ENCODE measurements at regions not wholly inside any gene's neighbourhood (a gene's known extent, or its start where the extent isn't known, plus 50 kb on each side); places are given as distances from the start of the nearest gene placed in this dataset.

DNA sequence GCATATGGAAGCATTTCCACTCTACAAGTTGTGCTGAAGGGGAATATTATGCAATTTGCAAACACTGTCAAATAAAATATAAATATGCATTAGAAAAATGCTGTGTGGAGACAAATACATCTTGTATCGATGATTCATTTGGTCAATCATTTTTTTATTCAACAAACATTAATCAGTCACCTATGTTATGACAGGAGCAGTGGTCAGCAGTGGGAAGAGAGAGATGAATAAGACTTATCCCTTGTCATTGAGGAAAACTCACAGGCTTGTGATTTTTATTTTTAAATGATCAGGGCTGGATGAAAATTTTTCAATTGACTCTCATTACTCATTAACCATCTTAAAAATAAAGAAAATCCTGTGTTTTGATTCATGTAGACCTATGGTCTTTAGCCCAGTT, 574.1 kb downstream of the ACTL7B start:
- H3K4me3 Mint-ChIP-seq, result no peak overlapping the region
- DNase-seq (ENCODE audit: low spot score), result no peak
- no peaks in the 10 kb centered on the region for H3K36me3 Mint-ChIP-seq (ENCODE audit: low read depth)
- no peaks in the 10 kb centered on the region for H3K4me1 Mint-ChIP-seq (ENCODE audit: low read depth)
- no peak overlapping the region for H3K27ac Mint-ChIP-seq
- H3K9me3 Mint-ChIP-seq, result peaks cover 4% of the 10 kb centered on the region
- H3K27me3 Mint-ChIP-seq (ENCODE audit: low read depth), result no peaks in the 10 kb centered on the region

DNA sequence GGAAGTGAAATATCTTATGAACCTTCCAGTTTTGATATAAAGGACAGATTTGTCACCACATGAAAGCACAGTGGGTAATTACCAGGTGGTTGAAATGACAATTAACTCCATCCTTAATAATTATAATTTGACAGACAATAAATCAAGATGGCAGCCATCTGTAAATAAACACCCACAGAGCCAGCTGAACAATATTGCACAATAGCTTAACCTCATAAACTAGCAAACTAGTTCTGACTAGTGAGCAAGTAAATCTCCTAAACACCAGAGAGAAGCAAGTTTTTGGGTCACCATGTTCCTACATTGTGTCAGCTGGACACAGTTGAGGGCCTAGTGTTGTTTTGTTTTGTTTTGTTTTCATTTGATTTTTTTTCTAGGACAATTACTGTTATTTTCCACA, 577.4 kb downstream of the ACTL7B start:
- DNase-seq (ENCODE audit: low spot score), result no peak
- H3K9me3 Mint-ChIP-seq, result peaks cover 4% of the 10 kb centered on the region
- H3K27me3 Mint-ChIP-seq (ENCODE audit: low read depth), result no peaks in the 10 kb centered on the region
- H3K4me3 Mint-ChIP-seq, result no peak overlapping the region
- no peaks in the 10 kb centered on the region for H3K36me3 Mint-ChIP-seq (ENCODE audit: low read depth)
- no peaks in the 10 kb centered on the region for H3K4me1 Mint-ChIP-seq (ENCODE audit: low read depth)
- no peak overlapping the region for H3K27ac Mint-ChIP-seq

DNA sequence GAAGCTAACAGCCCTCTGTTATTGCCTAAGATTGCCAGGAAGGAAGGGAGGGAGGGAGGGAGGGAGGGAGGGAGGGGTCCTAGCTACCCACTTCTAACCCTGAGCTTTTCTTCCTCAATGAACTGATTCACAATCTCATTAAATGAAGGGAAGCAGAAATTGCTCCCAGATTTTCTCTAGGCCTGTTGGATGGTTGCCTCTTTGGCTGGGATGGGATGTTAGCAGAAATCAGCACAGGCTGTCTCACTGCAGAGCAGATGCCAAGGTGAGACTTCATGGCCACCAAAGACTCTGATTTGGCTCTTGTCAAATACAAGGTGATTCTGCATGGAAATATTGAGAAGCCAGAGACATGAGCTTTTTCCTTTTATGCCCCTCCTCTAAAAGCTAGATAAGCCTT, 578.6 kb downstream of the ACTL7B start:
- no peak overlapping the region for H3K27ac Mint-ChIP-seq
- no peaks in the 10 kb centered on the region for H3K4me1 Mint-ChIP-seq (ENCODE audit: low read depth)
- no peaks in the 10 kb centered on the region for H3K36me3 Mint-ChIP-seq (ENCODE audit: low read depth)
- no peaks in the 10 kb centered on the region for H3K27me3 Mint-ChIP-seq (ENCODE audit: low read depth)
- no peak for DNase-seq (ENCODE audit: low spot score)
- no peak overlapping the region for H3K4me3 Mint-ChIP-seq
- H3K9me3 Mint-ChIP-seq, result peaks cover 2% of the 10 kb centered on the region

DNA sequence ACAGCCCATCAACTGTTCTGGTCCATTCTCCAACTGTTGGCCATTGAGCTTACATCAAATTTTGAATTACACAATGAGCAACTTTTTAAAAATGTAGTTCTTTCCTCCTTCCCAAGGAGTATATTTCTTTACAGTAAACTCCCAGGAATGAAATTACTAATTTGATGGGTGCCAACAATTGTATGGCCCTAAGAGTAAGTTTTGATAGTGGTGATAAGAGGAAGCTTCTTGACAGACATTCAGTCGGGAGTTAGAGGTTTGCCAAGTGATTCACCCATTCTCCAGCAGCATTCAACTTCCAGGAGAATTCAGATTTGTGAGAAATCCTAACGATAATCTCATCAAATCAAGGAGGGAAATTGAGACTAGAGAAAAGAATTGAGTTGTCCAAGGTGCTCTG, 579.9 kb downstream of the ACTL7B start:
- DNase-seq (ENCODE audit: low spot score), result no peak
- Mint-ChIP-seq H3K9me3 (no peaks in the 10 kb centered on the region), H3K27ac (no peak overlapping the region), H3K4me3 (no peak overlapping the region), H3K36me3 (ENCODE audit: low read depth) (no peaks in the 10 kb centered on the region), H3K27me3 (ENCODE audit: low read depth) (no peaks in the 10 kb centered on the region), H3K4me1 (ENCODE audit: low read depth) (no peaks in the 10 kb centered on the region)

DNA sequence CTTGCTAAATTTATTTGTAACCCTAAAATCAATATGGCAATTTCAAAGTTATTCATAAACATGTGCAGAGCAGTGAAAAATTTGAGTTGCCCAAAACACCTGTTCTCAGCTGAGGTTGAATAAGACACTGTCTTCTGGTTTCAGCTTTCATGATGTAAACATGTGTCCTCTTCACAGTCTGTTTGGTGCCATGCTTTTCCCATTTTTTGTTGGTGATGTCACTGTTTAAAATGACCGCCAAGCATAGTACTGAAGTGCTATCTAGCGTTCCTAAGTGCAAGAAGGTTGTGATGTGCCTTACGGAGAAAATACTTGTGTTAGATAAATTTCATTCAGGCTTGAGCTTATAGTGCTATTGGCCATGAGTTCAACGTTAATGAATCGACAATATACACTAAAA, 580.8 kb downstream of the ACTL7B start:
- Mint-ChIP-seq H3K27me3 (ENCODE audit: low read depth) (no peaks in the 10 kb centered on the region), H3K27ac (no peak overlapping the region), H3K9me3 (no peaks in the 10 kb centered on the region), H3K4me1 (ENCODE audit: low read depth) (no peaks in the 10 kb centered on the region), H3K36me3 (ENCODE audit: low read depth) (no peaks in the 10 kb centered on the region), H3K4me3 (no peak overlapping the region)
- no peak for DNase-seq (ENCODE audit: low spot score)

DNA sequence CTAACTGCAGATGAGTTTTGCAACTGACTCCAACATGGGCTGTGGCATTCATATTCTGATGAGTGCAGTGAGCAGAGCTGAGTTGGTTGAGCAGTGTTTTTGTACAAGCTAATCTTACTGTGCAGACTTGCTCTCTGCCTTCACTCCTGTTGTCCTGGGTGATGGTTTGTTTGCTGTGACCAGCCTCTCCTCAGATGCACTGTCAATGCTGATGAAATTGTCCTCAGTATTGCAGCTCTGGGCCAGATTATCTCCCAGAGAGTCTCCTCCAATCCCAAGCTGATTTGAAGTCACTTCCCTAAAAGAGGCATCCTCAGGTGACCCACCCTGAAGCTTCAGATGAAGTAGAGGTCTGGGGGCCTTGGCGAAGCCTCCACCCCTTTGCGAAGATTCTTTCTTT, 581.8 kb downstream of the ACTL7B start:
- H3K27me3 Mint-ChIP-seq (ENCODE audit: low read depth), result no peaks in the 10 kb centered on the region
- no peaks in the 10 kb centered on the region for H3K36me3 Mint-ChIP-seq (ENCODE audit: low read depth)
- H3K27ac Mint-ChIP-seq, result no peak overlapping the region
- H3K4me3 Mint-ChIP-seq, result no peak overlapping the region
- DNase-seq (ENCODE audit: low spot score), result no peak
- H3K9me3 Mint-ChIP-seq, result no peaks in the 10 kb centered on the region
- H3K4me1 Mint-ChIP-seq (ENCODE audit: low read depth), result no peaks in the 10 kb centered on the region

- no peaks in the 10 kb centered on the region for H3K27me3 Mint-ChIP-seq (ENCODE audit: low read depth)
- H3K4me1 Mint-ChIP-seq (ENCODE audit: low read depth), result no peaks in the 10 kb centered on the region
- DNase-seq (ENCODE audit: low spot score), result no peak
- peak overlapping the region; percentile 29 for H3K4me3 Mint-ChIP-seq
- H3K27ac Mint-ChIP-seq, result no peak overlapping the region
- no peaks in the 10 kb centered on the region for H3K9me3 Mint-ChIP-seq
- H3K36me3 Mint-ChIP-seq (ENCODE audit: low read depth), result no peaks in the 10 kb centered on the region
Observed at GRCh38 chr9:108272349-108272899, 583.4 kb downstream of the ACTL7B start.

DNA sequence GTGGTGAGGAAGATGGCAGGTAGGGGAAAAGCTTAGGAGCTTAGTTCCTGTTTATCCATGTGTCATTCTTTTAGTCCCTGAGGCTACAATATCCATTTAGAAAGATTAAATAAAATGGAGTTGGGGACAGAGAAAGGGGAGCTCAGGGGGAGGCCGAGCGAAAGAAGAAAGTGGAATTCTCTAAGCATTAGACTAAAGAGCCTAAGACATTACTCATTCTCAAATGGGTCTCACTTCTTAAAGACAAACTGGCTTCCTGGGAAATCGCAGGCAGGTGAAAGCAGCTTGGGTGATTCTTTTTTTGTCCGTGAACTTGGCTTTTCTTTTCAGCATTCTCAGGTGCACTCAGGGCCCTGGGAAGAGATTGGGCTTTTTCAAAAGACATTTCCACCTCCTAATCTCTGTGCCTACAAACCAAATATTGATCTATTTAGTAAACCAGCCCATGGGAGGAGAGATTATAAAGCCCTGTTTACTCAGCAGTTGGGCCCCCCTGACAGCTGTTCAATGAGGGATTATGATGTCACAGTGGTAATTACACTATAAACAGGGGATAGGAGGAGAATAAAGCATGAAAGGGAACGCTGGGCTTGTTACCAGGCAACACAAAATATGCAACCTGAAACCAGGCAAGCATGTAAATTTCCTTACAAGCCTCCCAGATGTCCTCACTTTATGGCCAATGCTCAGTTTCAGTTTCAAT, 584.0 kb downstream of the ACTL7B start:
- H3K9me3 Mint-ChIP-seq, result no peaks in the 10 kb centered on the region
- H3K4me3 Mint-ChIP-seq, result peak overlapping the region; percentile 29
- no peak overlapping the region for H3K27ac Mint-ChIP-seq
- H3K27me3 Mint-ChIP-seq (ENCODE audit: low read depth), result no peaks in the 10 kb centered on the region
- H3K36me3 Mint-ChIP-seq (ENCODE audit: low read depth), result no peaks in the 10 kb centered on the region
- no peaks in the 10 kb centered on the region for H3K4me1 Mint-ChIP-seq (ENCODE audit: low read depth)
- no peak for DNase-seq (ENCODE audit: low spot score)

DNA sequence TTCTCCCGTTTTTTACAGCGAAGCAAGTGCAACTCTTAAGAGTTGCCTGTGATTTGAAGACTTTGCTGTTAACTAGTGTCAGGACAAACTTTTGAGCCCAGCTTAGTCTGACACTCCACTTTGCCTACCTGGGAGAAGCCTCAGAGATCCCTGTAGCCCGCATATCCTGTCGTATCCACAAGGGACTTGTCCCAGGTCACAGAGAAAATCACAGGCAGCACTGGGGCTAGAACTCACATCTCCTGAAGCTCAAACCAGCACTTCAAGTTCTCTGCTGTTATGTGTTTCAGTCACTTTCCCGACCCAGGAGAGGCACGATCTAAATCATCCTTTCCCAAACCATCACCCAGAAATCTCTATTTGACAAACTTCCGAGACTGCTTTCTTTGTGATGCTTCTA, 584.5 kb downstream of the ACTL7B start:
- Mint-ChIP-seq H3K4me1 (ENCODE audit: low read depth) (no peaks in the 10 kb centered on the region), H3K4me3 (no peak overlapping the region), H3K36me3 (ENCODE audit: low read depth) (no peaks in the 10 kb centered on the region), H3K27ac (no peak overlapping the region), H3K27me3 (ENCODE audit: low read depth) (no peaks in the 10 kb centered on the region), H3K9me3 (no peaks in the 10 kb centered on the region)
- no peak for DNase-seq (ENCODE audit: low spot score)

DNA sequence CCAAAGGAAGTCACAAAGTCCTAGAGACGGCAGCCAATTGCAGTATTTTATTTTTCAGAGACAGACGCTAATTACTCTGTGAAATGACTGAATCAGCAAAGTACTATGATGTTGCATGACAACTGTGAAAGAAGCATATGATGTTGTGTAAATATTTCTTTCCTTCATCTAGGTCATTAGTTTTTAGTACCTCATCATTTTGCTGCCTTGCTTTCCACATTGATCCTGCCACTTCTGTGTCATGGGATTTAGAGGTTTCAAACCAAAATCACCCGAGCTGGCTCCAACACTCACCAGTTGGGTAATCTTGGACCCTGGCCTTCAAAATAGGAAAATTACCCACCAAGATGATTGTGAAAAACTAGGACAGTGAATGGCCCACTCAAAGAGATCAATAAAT, 585.2 kb downstream of the ACTL7B start:
- no peaks in the 10 kb centered on the region for H3K36me3 Mint-ChIP-seq (ENCODE audit: low read depth)
- no peaks in the 10 kb centered on the region for H3K27me3 Mint-ChIP-seq (ENCODE audit: low read depth)
- H3K4me3 Mint-ChIP-seq, result no peak overlapping the region
- no peaks in the 10 kb centered on the region for H3K9me3 Mint-ChIP-seq
- H3K4me1 Mint-ChIP-seq (ENCODE audit: low read depth), result no peaks in the 10 kb centered on the region
- no peak overlapping the region for H3K27ac Mint-ChIP-seq
- no peak for DNase-seq (ENCODE audit: low spot score)

GRCh38 chr9:108270051-108270450, 585.7 kb downstream of the ACTL7B start:
- Mint-ChIP-seq H3K27me3 (ENCODE audit: low read depth) (no peaks in the 10 kb centered on the region), H3K36me3 (ENCODE audit: low read depth) (no peaks in the 10 kb centered on the region), H3K4me3 (no peak overlapping the region), H3K4me1 (ENCODE audit: low read depth) (no peaks in the 10 kb centered on the region), H3K9me3 (no peaks in the 10 kb centered on the region), H3K27ac (no peak overlapping the region)
- DNase-seq (ENCODE audit: low spot score), result no peak

DNA sequence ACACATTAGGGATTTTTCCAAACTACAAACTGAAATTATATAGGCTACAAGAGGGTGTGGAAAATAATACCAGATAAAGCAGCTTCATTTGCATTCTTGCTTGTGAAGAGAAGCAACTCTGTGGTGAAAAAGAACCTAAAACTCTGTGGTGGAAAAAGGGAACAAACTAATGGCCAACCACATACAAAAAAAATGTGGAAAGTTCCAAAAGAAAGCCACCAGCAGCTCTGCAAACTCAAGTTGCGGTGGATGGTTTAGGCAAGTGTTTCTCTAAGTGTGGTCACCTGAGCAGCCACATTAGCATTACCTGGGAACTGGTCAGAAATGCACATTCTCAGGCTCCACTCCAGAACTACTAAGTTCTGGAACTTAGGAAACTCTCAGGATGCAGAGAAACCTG, 586.4 kb downstream of the ACTL7B start:
- Mint-ChIP-seq H3K4me3 (no peak overlapping the region), H3K4me1 (ENCODE audit: low read depth) (no peaks in the 10 kb centered on the region), H3K9me3 (no peaks in the 10 kb centered on the region), H3K36me3 (ENCODE audit: low read depth) (no peaks in the 10 kb centered on the region), H3K27me3 (ENCODE audit: low read depth) (no peaks in the 10 kb centered on the region), H3K27ac (no peak overlapping the region)
- no peak for DNase-seq (ENCODE audit: low spot score)

DNA sequence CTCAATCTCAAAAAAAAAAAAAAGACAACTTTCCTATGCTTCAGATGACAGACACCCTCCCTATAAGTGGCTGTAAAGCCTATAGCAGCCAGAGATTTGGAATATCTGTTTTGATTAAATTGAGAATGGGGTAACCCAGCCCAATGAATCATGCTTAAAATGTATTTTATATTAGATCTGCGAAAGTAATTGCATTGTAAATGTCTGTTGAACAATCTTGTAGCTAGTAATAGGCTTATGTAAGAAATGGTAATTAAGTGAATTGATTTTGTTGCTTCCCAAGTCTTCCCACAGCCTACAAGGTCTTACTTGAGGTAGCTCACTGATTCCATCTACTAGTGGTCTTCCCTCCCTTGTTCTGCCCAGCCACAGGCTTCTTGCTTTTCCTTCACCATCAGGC, 590.7 kb downstream of the ACTL7B start:
- Mint-ChIP-seq H3K27me3 (ENCODE audit: low read depth) (no peaks in the 10 kb centered on the region), H3K9me3 (no peaks in the 10 kb centered on the region), H3K36me3 (ENCODE audit: low read depth) (no peaks in the 10 kb centered on the region), H3K4me1 (ENCODE audit: low read depth) (no peaks in the 10 kb centered on the region), H3K4me3 (no peak overlapping the region), H3K27ac (no peak overlapping the region)
- no peak for DNase-seq (ENCODE audit: low spot score)

DNA sequence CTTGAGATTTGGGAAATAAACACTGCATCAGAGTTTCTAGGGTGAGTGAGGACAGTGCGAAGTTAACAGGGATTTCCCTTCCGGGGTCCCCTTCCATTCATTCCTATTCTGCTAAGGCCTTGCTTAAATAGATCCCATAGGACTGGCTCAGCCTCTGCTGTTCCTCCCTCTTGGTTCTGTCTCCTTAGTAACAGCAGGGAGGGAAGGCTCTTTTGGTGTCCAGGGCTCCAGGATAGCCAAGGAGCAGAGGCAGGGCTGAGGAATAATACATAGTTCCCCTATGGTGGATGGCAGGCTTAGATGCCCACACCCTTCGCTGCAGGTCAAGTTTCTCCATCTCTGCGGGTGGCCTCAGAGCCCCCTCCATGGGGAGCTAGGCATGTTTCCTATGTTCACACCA, 591.7 kb downstream of the ACTL7B start:
- Mint-ChIP-seq H3K36me3 (ENCODE audit: low read depth) (no peaks in the 10 kb centered on the region), H3K4me3 (no peak overlapping the region), H3K4me1 (ENCODE audit: low read depth) (no peaks in the 10 kb centered on the region), H3K9me3 (no peaks in the 10 kb centered on the region), H3K27ac (no peak overlapping the region), H3K27me3 (ENCODE audit: low read depth) (no peaks in the 10 kb centered on the region)
- no peak for DNase-seq (ENCODE audit: low spot score)

GRCh38 chr9:108262836-108263235, 593.0 kb downstream of the ACTL7B start:
- Mint-ChIP-seq H3K4me1 (ENCODE audit: low read depth) (no peaks in the 10 kb centered on the region), H3K9me3 (no peaks in the 10 kb centered on the region), H3K36me3 (ENCODE audit: low read depth) (no peaks in the 10 kb centered on the region), H3K27me3 (ENCODE audit: low read depth) (no peaks in the 10 kb centered on the region), H3K4me3 (no peak overlapping the region), H3K27ac (no peak overlapping the region)
- DNase-seq (ENCODE audit: low spot score), result no peak

Data from T-helper 2 cell treated with Interferon-gamma antibody and Interleukin-4, amounts not matched to agents 5 μg/mL and 100 μg/mL, for 36 hours (primary cell).